WERI-Rb-1 (cell line): ENCODE measurements at regions not wholly inside any gene's neighbourhood (a gene's known extent, or its start where the extent isn't known, plus 50 kb on each side); places are given as distances from the start of the nearest gene placed in this dataset.

Experiments used
- DNase-seq: peaks from one replicate; pipeline ENCODE4 v3.0.0-alpha.2; 2020
- H3K27ac ChIP-seq: fragments of 250-450 bp; sonication (Bioruptor Pico); 2 replicates; pipeline ENCODE4 v1.5.1; 2020; ENCODE audit warnings: mild to moderate bottlenecking, moderate library complexity
- H3K27me3 ChIP-seq: fragments of 250-450 bp; sonication (Bioruptor Pico); 2 replicates; pipeline ENCODE4 v1.5.1; 2021; ENCODE audit warnings: mild to moderate bottlenecking, low read depth, moderate library complexity; ENCODE audit not compliant: insufficient read depth, severe bottlenecking
- H3K36me3 ChIP-seq: fragments of 250-450 bp; sonication (Bioruptor Pico); 2 replicates; pipeline ENCODE4 v1.5.1; 2020; ENCODE audit warnings: mild to moderate bottlenecking, moderate library complexity
- H3K4me3 ChIP-seq: 2 replicates; pipeline ENCODE4 v1.5.1; 2011; ENCODE audit warnings: low read depth, mild to moderate bottlenecking, control low read depth, low read length
- H3K9me3 ChIP-seq: fragments of 250-450 bp; sonication (Bioruptor Pico); 2 replicates; pipeline ENCODE4 v1.5.1; 2021; ENCODE audit warnings: mild to moderate bottlenecking, moderate library complexity; ENCODE audit not compliant: severe bottlenecking
- TF ChIP-seq, protein P1 (sequence below): IDR thresholded peaks from 2 replicates; pipeline ENCODE4 v1.5.1; 2011; ENCODE audit warnings: low read depth, mild to moderate bottlenecking, control low read depth, inconsistent platforms, low read length

DNA sequence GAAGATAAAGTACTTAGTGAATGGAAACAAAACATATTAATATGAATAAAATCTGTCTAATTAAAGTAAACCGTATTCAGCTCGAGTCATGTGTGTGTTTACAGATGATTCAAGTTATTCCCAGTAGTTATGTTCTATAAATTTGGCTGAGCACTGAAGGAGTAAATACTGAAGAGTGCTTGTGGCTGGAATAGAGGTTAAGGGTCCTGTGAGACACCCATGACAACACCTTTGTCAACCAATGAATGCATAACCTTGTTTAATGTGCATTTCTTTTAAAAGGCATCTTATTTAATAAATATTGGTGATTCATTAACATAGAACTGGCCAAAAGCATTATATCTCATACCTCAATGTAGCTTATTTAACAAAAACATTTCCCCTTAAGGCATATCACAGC, 577.8 kb upstream of the SLITRK5 start:
- H3K4me3 ChIP-seq, result no peak overlapping the region
- H3K36me3 ChIP-seq, result no peaks in the 10 kb centered on the region
- TF ChIP-seq, protein P1, sequence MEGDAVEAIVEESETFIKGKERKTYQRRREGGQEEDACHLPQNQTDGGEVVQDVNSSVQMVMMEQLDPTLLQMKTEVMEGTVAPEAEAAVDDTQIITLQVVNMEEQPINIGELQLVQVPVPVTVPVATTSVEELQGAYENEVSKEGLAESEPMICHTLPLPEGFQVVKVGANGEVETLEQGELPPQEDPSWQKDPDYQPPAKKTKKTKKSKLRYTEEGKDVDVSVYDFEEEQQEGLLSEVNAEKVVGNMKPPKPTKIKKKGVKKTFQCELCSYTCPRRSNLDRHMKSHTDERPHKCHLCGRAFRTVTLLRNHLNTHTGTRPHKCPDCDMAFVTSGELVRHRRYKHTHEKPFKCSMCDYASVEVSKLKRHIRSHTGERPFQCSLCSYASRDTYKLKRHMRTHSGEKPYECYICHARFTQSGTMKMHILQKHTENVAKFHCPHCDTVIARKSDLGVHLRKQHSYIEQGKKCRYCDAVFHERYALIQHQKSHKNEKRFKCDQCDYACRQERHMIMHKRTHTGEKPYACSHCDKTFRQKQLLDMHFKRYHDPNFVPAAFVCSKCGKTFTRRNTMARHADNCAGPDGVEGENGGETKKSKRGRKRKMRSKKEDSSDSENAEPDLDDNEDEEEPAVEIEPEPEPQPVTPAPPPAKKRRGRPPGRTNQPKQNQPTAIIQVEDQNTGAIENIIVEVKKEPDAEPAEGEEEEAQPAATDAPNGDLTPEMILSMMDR, result no peak
- DNase-seq, result no peak
- H3K27me3 ChIP-seq, result no peaks in the 10 kb centered on the region
- no peaks in the 10 kb centered on the region for H3K9me3 ChIP-seq
- H3K27ac ChIP-seq, result no peak overlapping the region

DNA sequence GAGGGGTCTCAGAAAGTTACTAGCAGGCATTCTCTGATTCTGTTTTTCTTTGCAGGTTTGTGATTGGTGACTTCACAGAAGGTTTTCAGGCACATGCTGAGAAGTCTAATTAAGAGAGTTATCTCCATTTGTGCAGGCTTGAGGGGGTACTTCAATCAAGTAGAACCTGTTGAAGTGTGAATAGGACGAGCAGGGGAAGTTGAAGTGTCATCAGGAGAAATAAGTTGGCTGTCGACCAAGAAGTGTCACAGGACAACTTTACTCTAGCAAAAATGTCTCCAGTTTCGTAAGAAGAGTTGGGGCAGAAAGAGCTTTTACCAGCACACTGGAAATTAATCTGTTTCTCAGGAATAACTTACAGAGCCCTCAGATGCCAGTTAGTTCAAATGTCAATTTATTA, 576.5 kb upstream of the SLITRK5 start:
- TF ChIP-seq, protein P1, result no peak
- no peaks in the 10 kb centered on the region for H3K9me3 ChIP-seq

DNA sequence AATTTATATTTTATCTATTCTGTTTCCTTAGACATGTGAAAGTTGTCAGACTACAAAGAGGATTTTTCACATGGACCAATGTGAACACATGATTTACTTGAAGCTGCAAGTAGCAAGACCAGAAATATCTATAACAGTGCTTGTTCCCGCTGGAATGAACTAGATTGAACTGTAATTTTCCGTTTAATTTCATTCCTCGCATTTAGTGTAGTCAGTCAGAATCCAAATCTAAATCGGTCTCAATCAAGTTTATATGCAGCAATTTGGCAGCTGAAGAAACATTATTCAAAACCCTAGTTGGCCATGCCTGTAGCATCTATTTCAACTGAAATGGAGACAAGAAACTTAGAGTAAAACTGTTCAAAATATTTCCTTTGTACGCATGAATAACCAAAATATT, 570.7 kb upstream of the SLITRK5 start:
- no peaks in the 10 kb centered on the region for H3K27me3 ChIP-seq
- H3K36me3 ChIP-seq, result no peaks in the 10 kb centered on the region
- no peak overlapping the region for H3K27ac ChIP-seq
- no peak overlapping the region for H3K4me3 ChIP-seq
- H3K9me3 ChIP-seq, result no peaks in the 10 kb centered on the region
- TF ChIP-seq, protein P1, result no peak
- DNase-seq, result no peak

More for the DNA sequence above, 576.5 kb upstream of the SLITRK5 start:
- H3K27me3 ChIP-seq, result no peaks in the 10 kb centered on the region
- no peak overlapping the region for H3K4me3 ChIP-seq
- DNase-seq, result no peak
- no peaks in the 10 kb centered on the region for H3K36me3 ChIP-seq
- H3K27ac ChIP-seq, result no peak overlapping the region

- no peak overlapping the region for H3K4me3 ChIP-seq
- TF ChIP-seq, protein P1, result no peak
- no peaks in the 10 kb centered on the region for H3K9me3 ChIP-seq
- no peak overlapping the region for H3K27ac ChIP-seq
- no peaks in the 10 kb centered on the region for H3K27me3 ChIP-seq
- no peaks in the 10 kb centered on the region for H3K36me3 ChIP-seq
- no peak for DNase-seq
These were observed 563.5 kb upstream of the SLITRK5 start for GRCh38 chr13:87107651-87108050.

GRCh38 chr13:87120476-87120875, 550.7 kb upstream of the SLITRK5 start:
- Histone ChIP-seq H3K36me3 (no peaks in the 10 kb centered on the region), H3K27me3 (no peaks in the 10 kb centered on the region), H3K4me3 (no peak overlapping the region), H3K27ac (no peak overlapping the region), H3K9me3 (no peaks in the 10 kb centered on the region)
- no peak for DNase-seq
- TF ChIP-seq, protein P1, result no peak

DNA sequence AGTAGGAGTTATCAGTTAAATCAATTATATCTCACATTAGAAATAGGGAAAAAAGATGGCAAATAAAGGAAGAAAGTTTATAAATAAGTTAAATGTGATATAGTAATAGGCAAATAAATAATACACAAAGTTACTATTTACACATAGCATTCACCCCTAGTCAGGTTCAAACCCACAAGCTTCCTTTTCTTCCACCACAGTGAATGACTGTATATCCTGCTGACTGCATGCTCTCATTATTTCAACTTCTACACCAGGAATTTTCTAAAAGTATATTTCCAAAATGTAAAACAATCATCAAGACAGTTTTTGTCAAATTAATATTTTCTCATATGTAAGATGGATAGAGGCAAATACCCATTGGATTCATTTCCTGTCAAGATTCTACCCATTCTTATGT, 548.6 kb upstream of the SLITRK5 start:
- TF ChIP-seq, protein P1, result no peak

More for the DNA sequence above, 548.6 kb upstream of the SLITRK5 start:
- no peaks in the 10 kb centered on the region for H3K9me3 ChIP-seq
- H3K27me3 ChIP-seq, result no peaks in the 10 kb centered on the region
- no peak overlapping the region for H3K4me3 ChIP-seq
- H3K27ac ChIP-seq, result no peak overlapping the region
- no peak for DNase-seq
- H3K36me3 ChIP-seq, result no peaks in the 10 kb centered on the region
